DMS114 treated with DMSO at 0.1 percent for 48 hours (cell line): ENCODE measurements at regions not wholly inside any gene's neighbourhood (a gene's known extent, or its start where the extent isn't known, plus 50 kb on each side); places are given as distances from the start of the nearest gene placed in this dataset.

Experiments
- DNase-seq: peaks from one replicate; lab custom pipeline; 2025; ENCODE audit not compliant: unreplicated experiment; lab: John Stamatoyannopoulos, UW

DNA sequence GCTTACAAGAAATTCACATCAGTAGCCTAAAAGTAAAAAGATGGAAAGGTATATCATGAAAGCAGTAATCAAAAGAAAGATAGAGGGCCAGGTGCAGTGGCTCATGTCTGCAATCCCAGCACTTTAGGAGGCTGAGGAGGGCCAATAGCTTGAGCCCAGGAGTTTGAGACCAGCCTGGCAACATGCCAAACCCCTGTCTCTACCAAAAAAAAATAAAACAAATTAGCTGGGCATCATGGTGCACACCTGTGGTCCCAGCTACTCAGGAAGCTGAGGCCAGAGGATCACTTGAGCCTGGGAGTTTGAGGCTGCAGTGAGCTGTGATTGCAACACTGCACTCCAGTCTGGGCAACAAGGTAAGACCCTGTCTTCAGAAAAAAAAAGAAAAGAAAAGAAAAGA lies 55.5 kb downstream of the GSPT2 start:
- no peak for DNase-seq

DNA sequence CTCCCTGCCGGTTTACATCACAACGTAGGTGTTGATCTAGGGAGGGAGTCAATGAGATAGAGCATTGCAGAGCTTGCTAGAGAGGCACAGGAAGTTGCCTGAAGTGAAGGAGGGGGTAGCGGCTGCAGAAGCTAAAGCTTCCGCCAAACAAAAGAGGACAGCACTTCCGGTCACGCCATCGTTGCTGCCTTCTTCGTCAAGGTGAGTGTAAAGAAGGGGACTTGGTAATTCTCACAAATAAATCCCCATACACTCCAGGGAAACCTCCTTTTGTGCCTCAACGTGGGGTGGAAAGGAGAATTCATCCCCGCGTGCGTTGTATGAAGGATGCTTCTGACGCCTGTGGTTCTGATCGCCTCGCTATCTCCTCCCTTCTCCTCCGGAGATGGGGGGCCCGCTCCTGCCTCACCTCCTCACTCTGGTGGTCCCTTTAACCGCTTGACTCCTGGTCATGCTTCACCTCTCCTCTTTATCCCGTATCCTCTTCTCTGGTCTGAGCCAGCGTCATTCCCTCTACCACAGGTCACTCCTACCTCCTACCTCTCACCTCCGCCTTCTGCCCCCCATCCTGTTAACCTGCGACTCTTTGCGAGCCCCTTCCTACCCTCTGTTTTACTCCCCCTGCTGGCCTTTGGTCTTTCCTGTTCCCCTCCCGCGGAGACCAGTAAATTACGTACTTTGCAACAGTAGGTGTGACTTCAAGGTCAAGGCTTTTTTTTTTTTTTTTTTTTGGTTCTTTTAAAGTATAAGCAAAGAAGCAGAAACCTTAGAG lies 59.9 kb downstream of the GSPT2 start:
- peak; percentile 49 for DNase-seq

DNA sequence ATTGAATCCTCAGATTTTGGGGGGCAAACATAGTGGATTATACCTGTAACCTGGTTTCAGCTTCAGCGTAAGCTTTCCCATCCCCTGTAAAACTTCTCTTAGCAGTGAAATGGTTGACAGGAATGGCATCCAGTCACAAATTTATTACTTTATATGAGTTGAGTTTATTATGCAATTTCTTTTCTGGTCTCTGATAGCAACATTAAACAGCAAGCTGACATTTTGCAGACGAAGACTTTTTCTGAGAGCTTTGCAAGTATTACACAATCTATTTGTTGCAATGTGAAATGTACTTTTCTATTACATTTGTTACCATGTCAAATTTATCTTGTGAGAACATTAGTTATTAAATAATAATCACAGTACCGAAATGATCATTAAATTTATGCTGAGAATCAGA lies 60.6 kb downstream of the GSPT2 start:
- DNase-seq = no peak

DNA sequence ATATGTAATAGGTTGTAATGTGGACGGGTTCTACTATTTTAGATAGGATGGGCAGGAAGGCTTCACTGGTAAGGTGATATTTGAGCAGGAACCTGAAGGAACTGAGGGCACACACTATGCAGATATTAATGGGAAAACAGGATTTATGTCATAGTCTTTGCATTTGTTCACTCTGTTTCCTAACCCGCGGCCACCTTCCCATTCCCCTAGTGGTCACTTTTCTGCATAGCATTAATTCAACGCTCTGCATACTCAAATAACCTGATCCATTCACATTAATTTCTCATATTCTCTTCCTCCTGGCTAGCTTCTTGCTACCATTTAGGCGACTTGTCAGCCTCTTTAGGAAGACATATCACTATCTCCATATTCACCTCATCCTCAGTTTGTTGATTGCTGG lies 61.5 kb downstream of the GSPT2 start:
- DNase-seq = no peak

DNA sequence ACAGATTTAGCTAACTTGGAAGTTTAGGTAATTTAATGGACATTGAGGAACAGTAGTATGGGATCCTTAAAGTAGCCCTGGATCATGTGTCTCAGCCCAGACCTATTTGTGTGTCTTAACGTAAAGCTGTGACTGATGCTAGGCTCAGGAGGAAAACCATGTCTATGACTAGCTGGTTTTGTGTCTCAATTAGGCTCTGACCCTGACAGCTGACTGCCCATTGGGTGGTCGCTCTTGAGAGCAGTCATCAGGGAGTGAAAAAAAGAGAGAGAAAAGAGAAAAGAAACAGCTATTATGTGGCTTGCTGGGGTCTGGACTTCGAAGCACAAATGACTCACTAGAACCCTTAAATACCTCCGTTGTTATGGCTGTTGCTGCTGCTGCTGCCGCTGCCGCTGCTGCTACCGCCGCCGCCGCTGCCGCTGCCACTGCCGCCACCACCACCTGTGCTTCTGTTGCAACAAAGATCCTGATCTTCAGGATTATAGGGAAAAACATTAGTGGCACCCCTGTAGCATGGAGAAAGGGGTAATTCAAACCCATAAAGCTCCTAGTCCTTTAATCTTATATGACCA lies 70.7 kb downstream of the GSPT2 start:
- DNase-seq = no peak

DNA sequence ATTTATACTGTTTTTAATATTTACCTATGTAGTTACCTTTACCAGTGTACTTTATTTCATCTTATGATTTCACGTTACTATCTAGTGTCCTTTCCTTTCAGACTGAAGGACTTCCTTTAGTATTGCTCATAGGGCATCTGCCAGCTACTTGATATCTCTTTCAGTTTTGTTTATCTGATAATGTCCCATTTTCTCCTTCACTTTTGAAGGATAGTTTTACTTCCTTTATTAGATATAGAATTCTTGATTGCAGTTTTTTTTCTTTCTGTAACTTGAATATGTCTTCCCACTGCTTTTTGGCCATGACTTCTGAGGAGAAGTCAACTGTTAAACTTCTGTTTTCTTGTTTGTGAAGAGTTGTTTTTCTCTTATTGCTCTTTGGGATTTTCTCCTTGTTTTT lies 69.4 kb upstream of the MAGED1 start:
- no peak for DNase-seq

DNA sequence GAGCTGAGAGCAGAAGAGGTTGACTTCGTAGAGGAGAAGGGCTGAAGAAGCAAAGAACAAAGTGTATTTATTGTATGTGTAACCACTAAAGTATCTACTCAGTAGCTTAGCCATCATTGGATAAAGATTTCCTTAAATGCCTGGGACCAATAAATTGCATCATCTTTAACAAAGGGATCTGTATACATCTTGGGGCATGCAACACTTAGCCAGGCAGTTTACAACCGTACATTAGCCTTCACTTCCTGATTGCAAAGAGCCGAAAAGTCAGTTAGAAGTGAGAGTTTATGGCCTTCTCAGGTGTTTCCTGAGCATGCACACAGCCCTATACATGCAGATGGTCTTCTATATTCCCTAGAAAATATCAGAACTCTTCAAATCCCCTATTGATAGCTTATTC lies 68.0 kb upstream of the MAGED1 start:
- DNase-seq = no peak

DNA sequence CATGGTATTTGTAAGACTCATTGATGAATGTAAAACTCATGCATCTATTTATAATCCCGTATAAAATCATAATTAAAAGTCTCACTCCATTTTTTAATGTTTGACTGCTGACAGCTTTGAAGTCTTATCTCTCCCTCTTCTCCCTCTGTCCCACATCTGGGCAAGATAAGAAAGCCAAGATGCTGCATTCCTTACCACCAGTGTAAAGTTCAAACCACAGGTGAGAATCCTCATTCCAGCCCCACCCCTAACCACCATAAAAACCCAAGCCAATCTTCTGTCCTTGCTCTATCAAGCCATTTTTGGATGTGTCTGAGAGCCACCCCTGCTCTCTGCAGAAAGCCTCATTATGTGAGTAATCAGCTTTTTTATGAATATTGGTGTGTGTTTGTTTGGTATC lies 59.3 kb upstream of the MAGED1 start:
- no peak for DNase-seq

DNA sequence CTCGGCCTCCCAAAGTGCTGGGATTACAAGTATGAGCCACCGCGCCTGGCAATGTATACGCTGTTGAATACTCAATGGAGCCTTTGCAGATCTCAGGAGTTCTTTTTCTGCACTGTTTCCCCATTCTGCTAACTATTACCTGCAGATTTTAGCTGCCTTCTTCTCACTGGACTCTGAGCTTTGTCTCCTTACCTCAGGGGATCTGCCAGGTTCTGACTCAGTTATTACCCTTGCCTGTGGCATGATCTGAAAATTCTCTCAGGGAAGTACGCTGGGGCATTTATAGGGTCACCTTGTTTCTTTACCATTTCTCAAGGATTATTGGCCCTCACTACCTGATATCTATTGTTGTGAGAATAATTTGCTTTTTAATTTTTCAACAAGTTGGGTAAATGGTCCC lies 56.6 kb upstream of the MAGED1 start:
- DNase-seq = no peak

DNA sequence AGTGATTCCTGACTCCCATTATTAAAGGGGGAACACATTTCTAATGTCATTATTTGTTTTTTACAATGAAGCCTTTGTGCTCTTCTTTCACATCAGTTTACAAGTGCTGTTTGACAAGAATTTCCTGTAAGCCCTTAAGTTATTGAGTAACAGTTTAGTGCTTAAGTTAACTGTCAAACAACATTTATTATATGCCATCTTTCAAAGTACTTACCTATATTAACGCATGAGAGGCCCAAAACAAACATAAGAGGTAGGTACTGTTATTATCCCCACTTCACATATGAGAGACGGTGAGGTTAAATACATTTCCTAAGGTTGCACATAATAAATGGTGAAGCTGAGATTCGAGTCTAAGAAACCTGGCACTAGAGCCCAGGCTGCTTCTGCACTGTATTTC lies 56.0 kb upstream of the MAGED1 start:
- DNase-seq = no peak

DNA sequence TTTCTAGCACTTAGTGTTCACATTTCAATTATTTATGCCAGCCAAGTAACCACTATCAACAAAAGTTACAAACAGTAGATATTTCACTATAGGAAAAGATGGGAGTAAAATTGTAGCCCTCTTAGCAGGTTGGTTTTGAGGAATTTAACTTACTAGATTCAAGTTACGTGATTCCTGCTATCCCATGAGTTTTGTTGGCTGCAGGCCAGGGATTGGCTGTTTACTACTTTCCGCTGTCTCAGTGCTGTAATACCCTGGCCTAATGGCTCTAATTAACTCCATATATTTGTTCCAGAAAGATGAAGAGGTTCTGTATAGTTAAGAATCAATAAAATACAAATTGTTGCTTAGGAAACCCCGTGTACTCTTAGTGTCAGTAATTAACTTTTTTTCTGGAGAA lies 55.5 kb upstream of the MAGED1 start:
- DNase-seq = no peak
